Mucosa of descending colon (tissue), 3 donors: ENCODE measurements at regions not wholly inside any gene's neighbourhood (a gene's known extent, or its start where the extent isn't known, plus 50 kb on each side); places are given as distances from the start of the nearest gene placed in this dataset.
"Not testable (repeated sequence)": the region's sequence is repeated elsewhere in the genome, so short reads cannot be mapped to it uniquely, and the experiment has no call there.

Source experiments
- ATAC-seq: fragments of 200-7000 bp; cut with Tn5 transposase; one replicate; pipeline ENCODE4 v1.9.1; 2020; ENCODE audit warnings: mild to moderate bottlenecking, moderate library complexity
- DNase-seq, 3 donors: peaks; one replicate each; pipeline ENCODE4 v3.0.0-alpha.2; 2020
- H3K36me3 ChIP-seq: fragments of 200-600 bp; one replicate; pipeline ENCODE4 v1.8.0; 2021; ENCODE audit warnings: low read depth, mild to moderate bottlenecking
- H3K4me1 ChIP-seq: fragments of 200-600 bp; one replicate; pipeline ENCODE4 v1.8.0; 2021; ENCODE audit warnings: low read depth, mild to moderate bottlenecking
- H3K4me3 ChIP-seq: fragments of 200-600 bp; one replicate; pipeline ENCODE4 v1.8.0; 2021; ENCODE audit warnings: mild to moderate bottlenecking
- H3K9me3 ChIP-seq: fragments of 200-600 bp; one replicate; pipeline ENCODE4 v1.8.0; 2021; ENCODE audit warnings: mild to moderate bottlenecking
- CTCF ChIP-seq: fragments of 200-600 bp; IDR thresholded peaks from one replicate; pipeline ENCODE4 v1.8.0; 2022; ENCODE audit warnings: antibody characterized with exemption, mild to moderate bottlenecking
- intact Hi-C, 2 donors: fragments of 100-400 bp; cut with DNase I in 1 of 2; cut with micrococcal nuclease in 1 of 2; formaldehyde crosslinking; loops; one replicate each; pipeline versions ENCODE4 v1.11.0 to v1.11.1; 2022; cut with DNase I, micrococcal nuclease
- donor health status: DM: no; HTN: no; CAD: no; lungs with moderate emphysema.
- donor health status: DM: no; HTN: no; CAD: no.
- donor health status: DM: no; HTN: yes; CAD: no.

GRCh38 chr7:68722044-68722443 lies 876.2 kb upstream of the AUTS2 start:
- ATAC-seq (no peak), DNase-seq (no peak)
- H3K4me1 ChIP-seq, result no peaks in the 10 kb centered on the region
- H3K4me3 ChIP-seq, result no peak overlapping the region
- no peaks in the 10 kb centered on the region for H3K9me3 ChIP-seq
- intact Hi-C loops, result no loop called here
- no peaks in the 10 kb centered on the region for H3K36me3 ChIP-seq
- TF ChIP-seq CTCF, result no peak

GRCh38 chr7:68724965-68725364 lies 873.3 kb upstream of the AUTS2 start:
- DNase-seq (no peak), ATAC-seq (no peak)
- no peaks in the 10 kb centered on the region for H3K36me3 ChIP-seq
- intact Hi-C loops, result no loop called here
- TF ChIP-seq CTCF, result no peak
- no peaks in the 10 kb centered on the region for H3K9me3 ChIP-seq
- no peaks in the 10 kb centered on the region for H3K4me1 ChIP-seq
- no peak overlapping the region for H3K4me3 ChIP-seq

- Histone ChIP-seq H3K4me1 (no peaks in the 10 kb centered on the region), H3K36me3 (no peaks in the 10 kb centered on the region), H3K4me3 (no peak overlapping the region), H3K9me3 (no peaks in the 10 kb centered on the region)
- ATAC-seq, result no peak
- no peak for DNase-seq
- intact Hi-C loops, result no loop called here
- no peak for TF ChIP-seq CTCF
Measured at GRCh38 chr7:68725843-68726785, 872.2 kb upstream of the AUTS2 start.

GRCh38 chr7:68728720-68729119 lies 869.6 kb upstream of the AUTS2 start:
- H3K4me3 ChIP-seq, H3K36me3 ChIP-seq, H3K9me3 ChIP-seq, intact Hi-C loops, ATAC-seq, H3K4me1 ChIP-seq, DNase-seq: not testable (repeated sequence)

- no peak overlapping the region for H3K4me3 ChIP-seq
- TF ChIP-seq CTCF, result no peak
- no peaks in the 10 kb centered on the region for H3K4me1 ChIP-seq
- no peak for ATAC-seq
- intact Hi-C loops, result no loop called here
- no peak for DNase-seq
- no peaks in the 10 kb centered on the region for H3K9me3 ChIP-seq
- H3K36me3 ChIP-seq, result no peaks in the 10 kb centered on the region
Measured at GRCh38 chr7:68729371-68729770, 868.9 kb upstream of the AUTS2 start.

GRCh38 chr7:68730194-68730593 lies 868.1 kb upstream of the AUTS2 start:
- H3K9me3 ChIP-seq, result no peaks in the 10 kb centered on the region
- no peak overlapping the region for H3K4me3 ChIP-seq
- no peaks in the 10 kb centered on the region for H3K36me3 ChIP-seq
- ATAC-seq (no peak), DNase-seq (no peak)
- no peak for TF ChIP-seq CTCF
- intact Hi-C loops, result no loop called here
- no peaks in the 10 kb centered on the region for H3K4me1 ChIP-seq
